DND-41 (cell line): ENCODE measurements at regions not wholly inside any gene's neighbourhood (a gene's known extent, or its start where the extent isn't known, plus 50 kb on each side); places are given as distances from the start of the nearest gene placed in this dataset.

Experiments used
- ATAC-seq: fragments of 200-7000 bp; cut with Tn5 transposase; 3 replicates; pipeline ENCODE4 v1.9.1; 2021; ENCODE audit warnings: low read depth; ENCODE audit not compliant: insufficient read depth
- DNase-seq: peaks from one replicate; pipeline ENCODE4 v3.0.0-alpha.2; 2020
- H2AFZ ChIP-seq: 2 replicates; pipeline ENCODE4 v1.6.0; 2012; ENCODE audit warnings: low read depth, low read length
- H3K27ac ChIP-seq: 2 replicates; pipeline ENCODE4 v1.5.1; 2012; ENCODE audit warnings: low read length, inconsistent platforms
- H3K27me3 ChIP-seq: fragments of 200-600 bp; sonication (generic); 2 replicates; pipeline ENCODE4 v1.6.0; 2012; ENCODE audit warnings: low read length, mild to moderate bottlenecking, inconsistent platforms; ENCODE audit not compliant: insufficient read depth, poor library complexity
- H3K36me3 ChIP-seq: 2 replicates; pipeline ENCODE4 v1.5.1; 2012; ENCODE audit warnings: low read length, inconsistent platforms; ENCODE audit not compliant: insufficient read depth
- H3K4me1 ChIP-seq: 2 replicates; pipeline ENCODE4 v1.5.1; 2012; ENCODE audit warnings: mild to moderate bottlenecking, low read length; ENCODE audit not compliant: insufficient read depth
- H3K4me2 ChIP-seq: 2 replicates; pipeline ENCODE4 v1.6.0; 2012; ENCODE audit warnings: mild to moderate bottlenecking, moderate library complexity, low read length, inconsistent platforms; ENCODE audit not compliant: insufficient read depth
- H3K4me3 ChIP-seq, 2 experiments: fragments of 200-600 bp in 1 of 2; shearing (Covaris generic) in 1 of 2; 2 replicates each; pipeline ENCODE4 v1.5.1; 2012 to 2016; ENCODE audit warnings: inconsistent platforms in 2 of 2, low read length in 2 of 2, mild to moderate bottlenecking in 2 of 2, low read depth in 1 of 2, moderate library complexity in 1 of 2
- H3K79me2 ChIP-seq: 2 replicates; pipeline ENCODE4 v1.6.0; 2012; ENCODE audit warnings: low read length, inconsistent platforms; ENCODE audit not compliant: insufficient read depth
- H3K9ac ChIP-seq: 2 replicates; pipeline ENCODE4 v1.6.0; 2012; ENCODE audit warnings: low read depth, mild to moderate bottlenecking, inconsistent platforms, low read length, moderate library complexity
- H3K9me3 ChIP-seq: 2 replicates; pipeline ENCODE4 v1.5.1; 2012; ENCODE audit warnings: low read length, moderate library complexity, mild to moderate bottlenecking, inconsistent platforms; ENCODE audit not compliant: insufficient read depth, severe bottlenecking
- H4K20me1 ChIP-seq: 2 replicates; pipeline ENCODE4 v1.6.0; 2012; ENCODE audit warnings: low read length; ENCODE audit not compliant: insufficient read depth
- CTCF ChIP-seq: IDR thresholded peaks from 2 replicates; pipeline ENCODE4 v1.5.1; 2012; ENCODE audit warnings: borderline replicate concordance, low read length, moderate library complexity, mild to moderate bottlenecking; ENCODE audit not compliant: poor library complexity, severe bottlenecking; ENCODE audit errors: extremely low read depth
- EZH2 ChIP-seq: IDR thresholded peaks from 3 replicates; pipeline ENCODE4 v1.6.1; 2012; ENCODE audit warnings: borderline replicate concordance, low read depth, mild to moderate bottlenecking, moderate library complexity, low read length, inconsistent platforms; ENCODE audit not compliant: severe bottlenecking

- no peaks in the 10 kb centered on the region for H3K27me3 ChIP-seq
- no peaks in the 10 kb centered on the region for H3K36me3 ChIP-seq
- H3K4me2 ChIP-seq: no peak overlapping the region
- no peak overlapping the region for H2AFZ ChIP-seq
- peak; percentile 53 for ATAC-seq
- H3K79me2 ChIP-seq: no peaks in the 10 kb centered on the region
- no peak overlapping the region for H3K27ac ChIP-seq
- no peak for DNase-seq
- TF ChIP-seq EZH2 (no peak), CTCF (no peak)
- H3K4me3 ChIP-seq: no peak overlapping the region
- H4K20me1 ChIP-seq: no peaks in the 10 kb centered on the region
- H3K4me1 ChIP-seq: no peaks in the 10 kb centered on the region
- H3K9ac ChIP-seq: no peak overlapping the region
- H3K9me3 ChIP-seq: no peaks in the 10 kb centered on the region
Observed at GRCh38 chr11:110837603-110838002, 125.4 kb upstream of the ARHGAP20 start.

GRCh38 chr11:110835106-110835505 is 122.9 kb upstream of the ARHGAP20 start:
- DNase-seq (no peak), ATAC-seq (no peak)
- Histone ChIP-seq H2AFZ (no peak overlapping the region), H3K79me2 (no peaks in the 10 kb centered on the region), H3K4me1 (no peaks in the 10 kb centered on the region), H3K9me3 (no peaks in the 10 kb centered on the region), H3K36me3 (no peaks in the 10 kb centered on the region), H3K27me3 (peaks cover 2% of the 10 kb centered on the region), H3K9ac (no peak overlapping the region), H3K27ac (no peak overlapping the region), H4K20me1 (no peaks in the 10 kb centered on the region), H3K4me3 (no peak overlapping the region), H3K4me2 (no peak overlapping the region)
- TF ChIP-seq CTCF (no peak), EZH2 (no peak)

GRCh38 chr11:110833033-110833484 is 120.8 kb upstream of the ARHGAP20 start:
- TF ChIP-seq EZH2 (no peak), CTCF (no peak)
- no peaks in the 10 kb centered on the region for H3K36me3 ChIP-seq
- no peak overlapping the region for H3K4me3 ChIP-seq
- no peak overlapping the region for H3K9ac ChIP-seq
- no peak overlapping the region for H3K27ac ChIP-seq
- DNase-seq (no peak), ATAC-seq (no peak)
- peaks cover 2% of the 10 kb centered on the region for H3K27me3 ChIP-seq
- no peak overlapping the region for H2AFZ ChIP-seq
- no peaks in the 10 kb centered on the region for H3K79me2 ChIP-seq
- no peaks in the 10 kb centered on the region for H3K4me1 ChIP-seq
- H3K4me2 ChIP-seq: no peak overlapping the region
- H3K9me3 ChIP-seq: no peaks in the 10 kb centered on the region
- no peaks in the 10 kb centered on the region for H4K20me1 ChIP-seq

GRCh38 chr11:110832539-110832938 is 120.3 kb upstream of the ARHGAP20 start:
- no peak overlapping the region for H2AFZ ChIP-seq
- H3K9ac ChIP-seq: no peak overlapping the region
- no peak overlapping the region for H3K4me3 ChIP-seq
- ATAC-seq: no peak
- H4K20me1 ChIP-seq: no peaks in the 10 kb centered on the region
- H3K27ac ChIP-seq: no peak overlapping the region
- H3K27me3 ChIP-seq: peaks cover 2% of the 10 kb centered on the region
- H3K79me2 ChIP-seq: no peaks in the 10 kb centered on the region
- H3K4me2 ChIP-seq: no peak overlapping the region
- TF ChIP-seq EZH2: no peak
- no peak for TF ChIP-seq CTCF
- H3K9me3 ChIP-seq: no peaks in the 10 kb centered on the region
- no peaks in the 10 kb centered on the region for H3K4me1 ChIP-seq
- no peaks in the 10 kb centered on the region for H3K36me3 ChIP-seq
- no peak for DNase-seq
